Nucleus accumbens (tissue), 56 donors: ENCODE measurements at regions not wholly inside any gene's neighbourhood (a gene's known extent, or its start where the extent isn't known, plus 50 kb on each side); places are given as distances from the start of the nearest gene placed in this dataset.
"Not testable (repeated sequence)": the region's sequence is repeated elsewhere in the genome, so short reads cannot be mapped to it uniquely, and the experiment has no call there.

Experiments
- DNase-seq, 56 donors: peaks; one replicate each; lab custom pipeline; 2025; lab: John Stamatoyannopoulos, UW

GRCh38 chr4:13761581-13761980, 134.1 kb upstream of the BOD1L1 start:
- not testable (repeated sequence) for DNase-seq

DNA sequence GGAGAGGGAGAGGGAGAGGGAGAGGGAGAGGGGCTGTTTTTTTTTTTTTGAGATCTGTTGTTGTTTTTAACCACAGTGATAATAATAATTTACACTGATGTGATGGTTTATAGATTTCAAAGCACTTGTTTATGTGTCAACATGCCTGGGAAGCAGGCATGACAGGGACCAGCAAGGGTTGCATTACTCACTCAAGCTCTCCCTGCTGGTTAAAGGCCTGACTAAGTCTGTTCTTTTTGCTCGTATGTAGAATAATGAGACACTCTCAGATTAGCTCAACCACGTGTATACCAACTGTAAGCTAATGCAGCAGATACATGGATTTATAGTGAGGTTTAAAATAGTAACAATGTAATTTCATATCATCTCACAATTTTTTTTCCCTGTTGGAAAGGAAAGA, 134.6 kb upstream of the BOD1L1 start:
- DNase-seq = no peak

GRCh38 chr4:13763707-13764106, 136.2 kb upstream of the BOD1L1 start:
- no peak for DNase-seq

DNA sequence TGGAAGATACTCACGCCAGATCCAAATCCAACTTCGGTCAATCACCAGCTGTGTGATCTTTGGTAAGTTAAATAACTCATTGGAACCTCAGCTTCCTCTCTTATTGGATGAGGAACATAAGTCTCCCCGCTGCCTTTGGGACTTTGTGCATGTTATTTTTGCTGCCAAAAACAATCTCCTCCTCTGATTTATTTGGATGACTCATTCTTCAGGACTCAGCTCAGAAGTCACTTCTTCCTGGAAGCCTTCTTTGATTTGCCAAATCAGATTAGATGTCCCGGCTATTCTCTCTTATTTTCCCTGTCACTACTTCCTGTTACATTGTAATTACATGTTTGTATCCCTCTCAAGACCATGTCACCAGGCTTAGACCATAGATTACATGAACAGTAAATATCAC, 138.0 kb upstream of the BOD1L1 start:
- DNase-seq = no peak

GRCh38 chr4:13766761-13767540, 139.4 kb upstream of the BOD1L1 start:
- no peak for DNase-seq

- DNase-seq = no peak
These were observed 149.8 kb upstream of the BOD1L1 start for GRCh38 chr4:13777341-13777740.

- DNase-seq = no peak
These were observed 150.8 kb upstream of the BOD1L1 start for GRCh38 chr4:13778367-13778766.

GRCh38 chr4:13782231-13782630, 154.7 kb upstream of the BOD1L1 start:
- DNase-seq = no peak

DNA sequence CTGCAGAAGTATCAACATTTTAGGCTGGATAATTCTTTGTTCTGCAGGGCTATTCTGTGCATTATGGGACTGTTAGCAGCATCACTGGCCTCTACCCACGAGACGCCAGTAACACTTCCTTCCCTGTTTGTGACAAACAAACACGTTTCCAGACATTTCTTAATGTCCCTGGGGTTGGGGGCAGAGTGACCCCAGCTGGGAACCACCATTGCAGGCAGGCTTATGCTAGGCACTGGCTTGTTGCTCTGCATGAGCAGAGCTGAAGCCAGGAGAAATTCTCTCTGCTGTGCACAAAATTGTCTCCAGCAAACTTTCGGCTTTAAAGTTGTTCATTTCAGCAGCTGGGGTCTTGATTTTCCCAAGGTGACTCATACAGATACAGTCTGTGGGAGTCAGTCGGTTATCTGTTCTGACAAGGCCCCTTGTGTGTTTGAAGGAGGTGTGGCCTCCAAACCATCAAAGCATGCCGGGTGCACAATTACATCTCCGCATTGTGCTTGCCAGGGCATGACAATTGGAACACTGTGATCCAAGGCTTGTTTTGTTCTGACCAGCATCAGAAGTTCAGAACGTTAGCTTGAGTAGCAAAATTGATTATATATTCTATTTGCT, 156.4 kb upstream of the BOD1L1 start:
- DNase-seq = peak in 53 of 56 donors; percentile 5 to 89 (median 67)

GRCh38 chr4:13793020-13793710, 165.6 kb upstream of the BOD1L1 start:
- DNase-seq = no peak

DNA sequence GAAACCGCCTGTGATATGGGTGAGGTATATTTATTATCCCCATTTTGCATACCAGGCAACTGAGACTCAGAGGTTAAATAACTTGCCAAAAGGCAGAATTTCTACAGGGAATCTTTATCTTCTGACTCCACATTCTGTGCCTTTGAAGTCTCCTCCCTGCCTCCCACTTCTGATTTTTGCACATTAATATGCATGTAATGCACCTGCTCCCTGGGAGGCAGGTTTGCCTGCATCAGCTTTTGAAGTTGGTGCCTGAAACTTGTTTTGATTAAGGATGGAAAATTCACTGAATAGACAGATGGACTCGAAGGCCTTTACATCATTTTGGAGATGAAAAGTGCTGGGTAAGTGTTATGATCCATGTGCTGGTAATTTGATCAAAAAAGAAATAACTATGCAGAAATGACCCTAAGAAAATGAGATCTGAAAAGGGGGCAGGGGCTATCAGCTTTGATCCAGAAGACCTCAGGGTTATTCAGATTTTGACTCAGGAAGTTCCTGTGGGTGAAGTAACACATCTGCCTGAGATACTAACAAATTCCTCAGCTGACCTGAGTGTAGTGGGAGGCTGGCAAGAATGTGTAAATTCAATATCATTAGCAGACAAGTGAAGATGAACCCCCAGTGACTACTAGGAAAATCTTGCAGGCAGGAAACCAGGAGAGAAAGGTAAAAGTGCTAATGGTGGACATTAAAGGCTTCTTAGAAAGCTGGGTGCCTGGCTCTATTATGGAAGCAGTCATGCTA, 167.5 kb upstream of the BOD1L1 start:
- no peak for DNase-seq

GRCh38 chr4:13797061-13797460, 169.5 kb upstream of the BOD1L1 start:
- no peak for DNase-seq

DNA sequence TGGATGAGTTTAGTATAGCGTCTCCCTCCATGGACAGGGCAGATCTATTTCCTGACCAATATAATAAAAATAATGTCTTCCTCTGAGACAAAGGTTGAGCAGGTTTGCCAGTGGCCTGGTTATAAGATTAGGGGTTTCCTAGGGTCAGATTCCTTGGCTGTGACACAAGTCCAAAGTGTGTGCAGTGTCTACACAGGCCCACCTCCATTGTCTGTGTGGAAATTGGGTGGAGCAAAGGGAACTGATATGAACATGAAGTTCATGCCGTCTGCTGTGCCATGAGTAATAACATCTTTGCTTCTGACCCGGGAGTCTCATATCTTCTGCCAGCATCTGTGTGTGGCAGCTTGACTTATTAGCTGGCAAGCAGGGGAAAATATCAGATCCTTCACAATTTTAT, 187.7 kb upstream of the BOD1L1 start:
- DNase-seq = no peak

DNA sequence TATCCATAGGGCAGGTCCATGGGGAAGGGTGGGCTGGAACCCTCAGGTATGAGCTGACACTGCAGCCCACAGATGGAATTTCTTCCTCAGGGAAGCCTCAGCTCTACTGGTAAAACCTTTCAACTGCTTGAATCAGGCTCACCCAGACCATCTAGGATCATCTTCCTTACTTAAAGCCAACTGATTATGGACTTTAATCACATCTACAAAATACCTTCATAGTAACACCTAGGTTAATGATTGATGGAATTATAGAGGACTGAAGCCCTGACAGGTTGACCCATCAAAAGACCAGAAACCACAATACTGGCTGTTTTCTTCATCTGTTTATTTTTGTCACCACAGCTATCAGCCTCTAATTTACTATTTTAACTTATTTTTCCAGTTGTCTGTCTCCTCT, 188.9 kb upstream of the BOD1L1 start:
- DNase-seq = no peak

- DNase-seq = no peak
These were observed 194.0 kb upstream of the BOD1L1 start for GRCh38 chr4:13821522-13821921.

DNA sequence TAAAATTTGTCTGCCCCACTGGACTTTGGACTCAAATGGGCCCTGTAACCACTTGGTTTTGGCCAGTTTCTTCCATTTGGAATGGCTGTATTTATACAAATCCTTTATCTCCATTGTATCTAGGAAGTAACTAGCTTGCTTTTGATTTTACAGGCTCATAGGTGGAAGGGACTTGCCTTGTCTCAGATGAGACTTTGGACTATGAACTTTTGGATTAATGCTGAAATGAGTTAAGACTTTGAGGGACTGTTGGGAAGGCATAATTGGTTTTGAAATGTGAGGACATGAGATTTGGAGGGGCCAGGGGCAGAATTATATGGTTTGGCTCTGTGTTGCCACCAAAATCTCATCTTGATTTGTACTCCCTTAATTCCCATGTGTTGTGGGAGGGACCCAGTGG, 198.3 kb upstream of the BOD1L1 start:
- DNase-seq = not testable (repeated sequence)

GRCh38 chr4:13829457-13829856, 201.9 kb upstream of the BOD1L1 start:
- no peak for DNase-seq

GRCh38 chr4:13830449-13830848, 202.9 kb upstream of the BOD1L1 start:
- peak in 1 of 56 donors; percentile 2 for DNase-seq

- DNase-seq = no peak
These were observed 205.8 kb upstream of the BOD1L1 start for GRCh38 chr4:13833171-13833804.
